ENCODE measurements at regions not wholly inside any gene's neighbourhood (a gene's known extent, or its start where the extent isn't known, plus 50 kb on each side); places are given as distances from the start of the nearest gene placed in this dataset.
"Not testable (repeated sequence)": the region's sequence is repeated elsewhere in the genome, so short reads cannot be mapped to it uniquely, and the experiment has no call there.

DNA sequence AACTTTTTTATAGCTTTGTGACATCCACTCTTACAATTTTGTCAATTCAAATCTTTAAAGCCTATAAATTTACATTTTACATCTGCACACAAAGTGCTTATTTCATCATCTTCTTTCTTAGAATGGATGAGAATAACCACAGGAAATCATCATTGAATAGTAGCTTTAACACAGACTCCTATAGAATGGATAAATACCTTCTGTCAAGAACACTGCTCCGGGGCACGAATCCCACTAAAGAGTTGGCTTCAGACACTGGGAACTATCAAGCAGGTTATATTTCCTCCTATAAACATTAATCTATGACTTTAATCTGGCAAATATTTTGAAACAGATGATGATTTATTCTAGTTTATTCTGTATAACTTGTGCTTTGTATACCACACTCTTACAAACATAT, 269.7 kb upstream of the TPK1 start:
- DNase-seq = no peak

DNA sequence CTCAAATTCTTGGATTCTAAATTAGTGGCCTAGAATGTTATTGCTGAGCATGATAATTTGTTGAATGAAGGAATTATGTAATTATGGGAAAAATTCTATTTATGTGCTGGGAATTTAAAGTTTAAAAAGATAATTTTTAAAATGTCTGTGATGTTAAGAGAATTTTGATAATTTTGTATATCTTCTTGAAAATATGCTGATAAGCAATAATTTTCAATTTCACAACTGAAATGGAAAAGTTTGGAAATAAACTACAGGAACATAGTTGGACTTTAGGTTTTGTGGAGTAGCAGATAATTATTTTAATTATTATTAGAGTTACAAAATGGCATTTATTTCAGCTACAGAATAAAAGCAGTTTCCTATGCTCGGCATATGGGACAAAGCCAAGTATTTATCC, 268.5 kb upstream of the TPK1 start:
- DNase-seq = no peak

DNA sequence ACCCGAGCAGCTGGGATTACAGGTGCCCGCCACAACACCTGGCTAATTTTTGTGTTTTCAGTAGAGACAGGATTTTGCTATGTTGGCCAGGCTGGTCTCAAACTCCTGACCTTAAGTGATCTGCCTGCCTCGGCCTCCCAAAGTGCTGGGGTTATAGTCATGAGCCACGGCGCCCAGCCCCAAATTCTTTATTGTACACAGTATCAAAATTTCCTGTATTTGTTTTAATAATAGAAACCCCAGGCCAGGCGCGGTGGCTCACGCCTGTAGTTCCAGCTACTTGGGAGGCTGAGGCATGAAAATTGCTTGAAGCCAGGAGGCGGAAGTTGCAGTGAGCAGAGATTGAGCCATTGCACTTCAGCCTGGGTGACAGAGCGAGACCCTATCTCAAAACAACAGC, 266.3 kb upstream of the TPK1 start:
- not testable (repeated sequence) for DNase-seq

DNA sequence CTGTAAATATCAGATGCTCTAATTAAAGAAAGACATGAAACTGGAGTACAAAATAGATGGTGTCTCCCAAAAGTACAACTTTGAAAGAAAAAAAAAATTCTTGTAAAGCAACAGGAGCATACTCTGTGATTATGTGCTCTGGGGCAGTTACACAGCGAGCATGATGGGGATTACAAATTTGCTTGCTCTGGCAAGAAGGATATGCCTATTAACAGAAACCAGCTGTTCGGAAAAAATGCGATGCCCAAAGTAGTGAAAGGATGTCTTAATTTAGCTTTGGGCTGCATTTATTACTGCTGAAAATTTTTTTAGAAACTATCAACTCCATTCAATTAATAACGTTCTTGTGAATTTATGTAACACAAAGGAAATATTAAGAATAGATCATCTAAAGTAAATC, 256.9 kb upstream of the TPK1 start:
- peak; percentile 23 to 38 for DNase-seq

DNA sequence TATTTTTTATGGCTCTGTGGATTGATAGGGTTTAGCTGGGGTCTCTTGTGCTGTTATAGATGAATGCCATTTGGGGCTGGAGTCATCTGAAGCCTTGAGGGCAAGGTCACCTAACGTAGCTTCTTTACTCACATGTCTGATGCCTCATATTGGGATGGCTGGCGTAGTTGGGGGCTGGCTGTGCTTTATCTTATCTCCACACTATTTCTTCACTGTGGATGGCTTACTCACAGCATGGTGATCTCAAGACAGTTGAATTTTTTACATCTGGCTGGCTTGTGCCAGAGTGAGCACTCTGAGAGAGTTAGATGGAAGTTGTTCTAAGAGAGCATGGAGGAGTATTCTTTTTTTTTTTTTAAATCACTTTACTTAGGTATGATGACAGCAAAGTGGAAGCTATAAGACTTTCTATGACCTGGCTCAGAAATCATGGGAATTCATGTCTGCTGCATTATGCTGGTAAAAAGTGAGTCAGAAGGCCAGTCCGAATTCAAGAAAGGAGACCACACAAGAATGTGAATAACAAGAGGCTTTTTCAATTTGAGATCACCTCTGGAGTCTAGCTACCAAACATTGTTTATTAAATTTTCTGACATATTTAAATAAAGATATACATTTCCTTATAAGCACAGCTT, 252.4 kb upstream of the TPK1 start:
- DNase-seq = no peak

DNA sequence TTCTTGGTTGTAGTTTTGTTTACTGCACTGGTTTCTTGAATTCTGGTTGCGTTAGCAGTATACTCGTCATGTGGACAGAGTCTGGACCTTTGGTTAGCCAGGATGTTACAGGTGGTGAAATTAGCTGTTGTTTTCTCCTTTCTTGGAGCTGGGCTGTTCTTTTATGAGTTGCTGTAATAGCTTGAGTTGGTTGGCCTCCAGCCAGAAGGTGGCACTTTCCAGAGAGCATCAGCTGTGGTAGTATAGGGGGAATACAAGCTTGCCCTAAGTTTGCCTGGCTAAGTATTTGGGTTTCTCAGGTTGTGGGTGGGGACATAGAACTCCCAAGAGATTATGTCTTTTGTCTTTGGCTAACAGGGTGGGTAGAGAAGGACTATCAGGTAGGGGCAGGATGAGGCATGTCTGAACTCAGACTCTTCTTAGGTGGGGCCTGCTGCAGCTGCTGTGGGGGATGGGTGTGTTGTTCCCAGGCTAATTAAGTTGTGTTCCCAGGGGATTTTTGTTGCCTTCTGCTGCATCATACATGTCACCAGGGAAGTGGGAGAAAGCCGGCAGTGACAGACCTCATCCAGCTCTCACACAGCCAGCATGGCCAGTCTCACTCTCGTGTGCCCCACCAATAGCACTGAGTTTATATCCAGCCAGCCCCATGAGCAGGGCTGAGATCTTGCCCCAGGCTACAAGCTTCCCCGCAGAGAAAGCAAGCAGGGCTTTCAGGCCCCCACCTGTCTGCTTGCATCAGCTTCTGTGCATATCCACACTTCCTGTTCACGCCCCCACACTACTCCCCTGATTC, 246.7 kb upstream of the TPK1 start:
- no peak for DNase-seq

DNA sequence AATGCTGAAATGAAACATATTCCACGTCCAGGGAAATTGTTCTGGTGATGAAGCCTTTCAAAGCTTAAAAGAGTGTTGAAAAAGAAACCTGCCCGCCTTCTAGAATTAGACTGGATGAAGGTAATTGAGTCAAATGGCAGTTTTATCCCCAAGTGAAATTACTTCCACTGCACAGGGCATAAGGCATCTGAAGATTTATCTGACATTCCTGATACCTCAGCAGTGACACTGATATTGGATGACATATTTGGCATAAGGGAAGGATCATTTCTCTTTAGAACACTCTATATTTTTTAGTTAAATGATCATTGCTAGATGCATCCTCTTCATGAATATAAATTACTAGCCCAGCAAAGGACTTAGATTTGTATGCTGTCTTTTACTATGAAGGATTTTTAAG, 229.6 kb upstream of the TPK1 start:
- no peak for DNase-seq

DNA sequence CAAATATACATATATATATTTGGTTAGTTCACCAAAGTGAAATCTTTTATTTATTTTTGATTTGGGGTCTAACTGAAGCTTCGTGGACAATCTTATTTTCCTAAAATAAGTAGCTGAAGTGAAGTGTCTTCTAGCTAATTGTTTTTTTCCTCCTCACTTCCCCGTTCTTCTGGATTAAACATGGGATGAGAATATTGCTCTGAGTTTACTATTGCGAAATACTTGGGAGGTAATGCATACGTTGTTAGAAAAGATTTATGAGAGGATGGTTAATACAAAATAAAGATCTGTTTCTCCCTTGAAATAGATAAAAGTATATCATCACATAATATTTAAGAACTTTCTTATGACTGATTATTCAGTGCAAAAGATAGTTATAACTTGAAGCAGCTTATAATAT, 228.3 kb upstream of the TPK1 start:
- no peak for DNase-seq

DNA sequence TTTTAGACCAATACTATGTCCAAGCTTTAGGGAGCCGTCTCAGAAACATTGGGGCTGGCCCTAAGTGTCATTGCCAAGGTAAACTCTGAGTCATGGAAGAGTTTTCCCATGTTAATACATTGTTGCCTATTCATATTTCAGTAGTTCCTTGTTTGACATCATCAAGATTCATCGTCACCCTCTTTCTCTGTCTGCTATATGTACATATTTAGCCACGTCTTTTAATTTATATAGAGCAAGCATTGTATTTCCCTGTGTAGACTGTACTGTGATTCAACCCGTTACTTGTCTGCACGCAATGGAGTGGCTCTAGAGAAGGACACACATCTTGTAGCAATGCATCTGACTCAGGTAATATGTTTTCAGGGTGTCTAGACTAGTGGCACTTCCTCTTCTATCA, 217.9 kb upstream of the TPK1 start:
- DNase-seq = no peak

DNA sequence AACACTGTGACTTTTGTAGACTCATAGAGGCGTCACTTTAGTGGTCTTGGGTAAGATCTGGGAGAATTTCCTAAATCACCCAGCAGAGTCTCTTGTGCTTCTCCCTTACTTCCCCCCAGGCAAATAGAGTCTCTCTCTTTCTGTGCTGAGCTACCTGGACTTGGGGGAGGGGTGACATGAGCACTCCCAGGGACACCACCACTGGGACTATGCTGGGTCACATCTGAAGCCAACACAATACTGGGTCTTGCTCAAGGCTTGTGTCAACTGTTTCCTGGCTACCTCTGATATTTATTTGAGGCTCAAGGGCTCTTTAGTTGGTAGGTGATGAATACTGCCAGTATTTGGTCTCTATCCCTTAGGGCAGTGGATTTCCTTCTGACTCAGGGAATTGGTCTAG, 214.6 kb upstream of the TPK1 start:
- DNase-seq = no peak

DNA sequence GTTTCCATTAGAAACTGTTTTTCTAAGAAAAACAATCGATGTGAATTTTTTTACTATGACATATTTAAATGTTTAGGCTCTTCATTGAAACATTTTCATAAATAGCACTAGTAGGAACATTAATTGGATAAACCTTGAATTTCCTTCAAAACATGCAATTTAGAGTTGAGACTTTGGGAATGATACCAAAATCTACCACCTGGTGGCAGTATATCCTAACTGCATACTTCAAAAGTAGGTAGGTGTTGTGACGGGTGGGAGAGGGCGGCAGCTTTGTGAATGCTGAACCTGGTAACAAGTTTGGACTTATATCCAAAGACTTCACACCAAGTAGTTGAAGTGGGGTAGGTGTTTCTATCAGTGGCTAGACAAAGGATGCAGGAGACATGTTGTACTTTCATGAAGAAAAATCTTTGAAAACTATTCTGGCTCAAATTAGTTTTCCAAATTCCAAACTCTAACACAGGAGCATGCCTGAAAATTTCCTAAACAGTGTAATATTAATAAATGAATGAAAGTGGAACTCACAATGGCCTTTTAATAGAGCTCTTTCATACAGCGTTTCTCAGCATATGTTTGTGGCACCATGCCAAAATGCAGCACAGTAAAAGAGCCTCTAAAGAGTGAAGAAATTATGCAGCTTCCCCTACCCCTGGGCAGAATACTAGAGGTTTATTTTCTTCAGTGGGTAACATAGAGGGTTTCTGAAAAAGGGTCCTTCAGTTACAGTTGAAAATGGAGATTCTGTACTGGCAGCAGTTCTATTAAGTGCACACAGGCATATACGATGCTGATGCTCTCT, 201.0 kb upstream of the TPK1 start:
- DNase-seq = peak; percentile 24 to 32

DNA sequence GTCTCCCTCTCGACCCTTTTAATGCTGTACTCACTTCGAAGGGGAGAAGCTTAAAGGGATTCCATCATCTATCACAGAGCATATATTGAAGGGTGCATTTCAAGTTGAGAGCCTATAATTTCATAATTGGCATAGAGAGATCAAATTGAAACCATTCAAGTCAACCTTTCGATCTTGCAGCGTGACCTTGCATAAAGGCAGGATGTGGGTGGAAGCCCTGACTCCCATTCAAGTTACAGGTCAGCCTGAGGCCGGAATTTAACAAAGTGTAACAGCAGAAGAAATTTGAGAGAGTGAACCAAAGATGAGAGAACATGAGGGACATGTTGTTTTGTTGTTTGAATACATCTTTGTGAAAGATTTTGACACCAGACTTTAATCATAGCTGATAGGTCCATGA, 195.3 kb upstream of the TPK1 start:
- no peak for DNase-seq

DNA sequence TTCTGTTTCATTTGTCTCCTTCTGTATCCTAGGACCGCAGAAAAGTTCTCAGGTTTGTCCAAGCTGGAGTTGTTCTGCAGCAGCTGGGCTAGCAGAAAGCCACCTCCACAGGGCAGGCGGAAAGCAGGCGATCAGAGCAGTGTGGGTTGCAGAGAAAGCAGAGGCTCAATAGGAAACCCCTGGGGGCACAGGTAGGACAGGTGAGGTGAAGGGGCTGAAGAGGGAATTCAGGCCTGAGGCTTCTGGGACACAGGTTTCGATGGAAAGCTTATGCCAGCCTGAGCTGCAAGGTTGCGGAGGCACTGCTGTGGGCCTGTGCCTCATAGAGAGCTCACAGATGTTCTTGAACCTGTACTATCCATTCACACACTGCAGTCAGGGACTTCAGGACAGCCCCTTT, 194.9 kb upstream of the TPK1 start:
- no peak for DNase-seq

DNA sequence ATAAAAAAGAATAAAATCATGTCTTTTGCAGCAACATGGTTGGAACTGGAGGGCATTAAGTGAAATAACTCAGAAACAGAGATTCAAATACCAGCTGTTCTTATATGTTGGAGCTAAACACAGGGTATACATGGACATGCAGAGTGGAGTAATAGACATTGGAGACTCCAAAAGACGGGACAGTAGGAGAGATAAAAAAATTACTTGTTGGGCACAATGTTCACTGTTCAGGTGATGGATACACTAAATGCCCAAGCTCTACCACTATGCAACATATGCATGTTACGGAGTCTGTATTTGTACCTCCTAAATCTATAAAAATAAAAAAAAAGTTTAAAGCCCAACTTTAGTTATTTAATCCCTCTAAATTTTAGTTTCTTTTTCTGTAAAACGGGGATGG, 184.6 kb upstream of the TPK1 start:
- no peak for DNase-seq

DNA sequence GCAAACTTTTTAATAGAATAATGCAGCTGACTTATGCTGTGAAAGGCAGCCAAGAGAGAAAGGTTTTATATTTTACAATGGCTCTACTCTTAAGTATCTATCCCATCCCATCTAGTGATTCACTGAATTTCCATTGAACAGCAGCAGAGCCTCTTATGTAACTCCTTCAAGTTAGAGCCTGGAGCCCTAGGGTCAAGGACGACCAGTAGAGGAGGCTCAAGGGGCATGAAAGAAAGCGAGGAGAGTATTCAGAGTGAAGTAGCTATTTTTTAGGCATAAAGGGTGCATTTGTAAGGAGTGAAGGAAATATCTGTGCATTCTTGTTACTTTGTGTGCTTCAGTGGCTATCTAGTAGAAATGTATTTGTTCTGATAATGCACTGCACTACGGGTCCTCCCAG, 180.2 kb upstream of the TPK1 start:
- peak in 1 of 2 donors; percentile 3 for DNase-seq

DNA sequence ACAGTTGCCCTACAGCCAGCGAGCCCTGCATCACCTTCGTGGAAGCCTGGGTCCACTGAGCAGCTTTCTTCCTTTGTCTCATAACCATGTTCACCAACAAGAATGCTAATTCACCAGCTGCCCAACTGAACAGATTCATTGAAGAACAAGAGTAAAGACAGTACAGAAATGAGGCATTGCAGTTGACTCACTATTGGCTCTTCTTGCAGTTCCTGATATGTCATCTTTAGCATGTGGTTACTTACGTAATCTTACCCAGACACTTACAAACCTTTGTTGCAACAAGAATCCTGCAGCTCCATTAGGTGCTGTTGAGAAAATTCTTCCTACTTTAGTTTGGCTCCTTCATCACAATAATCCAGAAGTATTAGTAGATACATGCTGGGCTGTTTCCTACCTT, 174.0 kb upstream of the TPK1 start:
- no peak for DNase-seq

DNA sequence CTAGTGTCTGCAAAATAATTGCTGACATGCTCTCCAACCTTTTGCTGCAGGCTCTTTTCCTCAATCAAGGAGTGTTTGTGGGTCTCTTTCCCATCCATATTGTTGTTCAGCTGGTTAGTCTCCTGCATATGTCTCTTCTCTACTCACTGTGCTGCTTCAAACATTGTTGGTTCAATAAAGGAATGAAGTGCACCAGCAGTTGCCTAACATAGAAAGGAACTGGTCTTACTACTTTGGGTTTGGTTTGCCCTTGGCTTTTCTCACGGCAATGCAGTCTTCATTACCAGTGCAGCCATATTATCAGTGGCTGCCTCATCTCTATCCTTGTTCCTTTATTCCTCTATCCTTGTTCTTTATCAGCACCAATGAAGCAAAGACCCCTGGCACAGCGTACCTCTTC, 169.7 kb upstream of the TPK1 start:
- DNase-seq = no peak

DNA sequence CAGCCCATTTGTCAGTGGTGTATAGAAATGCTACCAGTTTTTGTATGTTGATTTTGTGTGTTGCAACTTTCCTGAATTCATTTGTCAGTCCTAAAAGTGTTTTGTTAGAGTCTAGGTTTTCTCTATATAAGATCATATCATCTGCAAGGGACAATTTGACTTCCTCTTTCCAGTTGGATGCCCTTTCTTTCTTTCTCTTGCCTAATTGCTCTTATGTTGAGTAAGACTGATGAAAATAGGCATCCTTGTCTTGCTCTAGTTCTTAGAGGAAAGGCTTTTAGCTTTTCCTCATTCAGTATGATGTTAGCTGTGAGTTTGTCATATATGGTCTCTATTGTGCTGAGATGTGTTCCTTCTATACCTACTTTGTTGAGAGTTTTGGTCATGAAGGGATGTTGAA, 161.7 kb upstream of the TPK1 start:
- DNase-seq = no peak

DNA sequence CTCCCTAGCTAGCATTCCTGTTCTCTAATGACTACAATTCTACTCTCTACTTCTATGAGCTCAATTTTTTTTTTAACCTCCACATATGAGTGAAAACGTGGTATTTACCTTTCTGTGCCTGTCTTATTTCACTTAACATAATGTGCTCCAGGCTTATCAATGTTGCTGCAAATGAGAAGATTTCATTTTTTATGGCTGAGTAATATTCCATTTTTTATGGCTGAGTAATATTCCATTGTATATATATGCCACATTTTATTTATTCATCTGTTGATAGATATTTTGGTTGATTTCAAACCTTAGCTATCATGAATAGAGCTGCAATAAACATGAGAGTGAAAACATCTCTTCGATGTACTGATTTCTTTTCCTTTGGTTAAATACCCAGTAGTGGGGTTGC, 159.6 kb upstream of the TPK1 start:
- no peak for DNase-seq

DNA sequence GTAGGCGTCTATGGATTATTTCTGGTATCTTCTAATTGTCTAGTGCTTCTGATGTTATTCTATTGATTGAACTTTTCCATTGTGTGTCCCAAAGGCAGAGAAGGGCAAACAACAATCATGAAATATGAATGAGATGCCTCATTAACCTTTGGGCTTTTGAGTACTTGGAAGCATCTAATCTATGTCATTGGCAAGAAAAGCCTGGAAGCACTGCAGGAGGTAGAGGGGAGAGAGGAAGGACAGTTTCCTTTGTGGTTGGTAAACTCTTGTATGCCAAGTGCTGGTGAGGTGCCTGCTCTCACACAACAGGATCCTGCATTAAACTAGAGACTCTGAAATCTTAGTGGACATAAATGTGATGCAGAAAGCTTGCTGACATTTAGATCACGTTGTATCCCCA, 155.2 kb upstream of the TPK1 start:
- no peak for DNase-seq

DNA sequence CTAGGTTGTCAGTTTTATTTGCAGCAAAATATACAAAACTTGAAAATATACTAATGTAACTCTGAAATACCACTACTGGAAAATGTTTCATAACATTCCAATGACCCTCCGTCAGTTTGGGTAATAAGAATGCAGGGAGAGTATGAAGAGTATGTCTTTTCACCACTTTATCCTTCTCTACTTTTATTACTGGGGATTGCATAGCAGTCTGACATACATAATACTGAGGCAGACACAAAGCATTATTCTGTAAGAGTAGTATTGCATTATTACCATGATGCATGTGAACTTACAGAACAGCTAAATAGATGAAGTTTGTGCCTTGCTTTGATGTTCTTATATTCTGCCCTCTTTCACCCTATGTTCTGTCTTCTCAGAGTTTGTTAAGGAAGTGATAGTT, 151.8 kb upstream of the TPK1 start:
- no peak for DNase-seq

DNA sequence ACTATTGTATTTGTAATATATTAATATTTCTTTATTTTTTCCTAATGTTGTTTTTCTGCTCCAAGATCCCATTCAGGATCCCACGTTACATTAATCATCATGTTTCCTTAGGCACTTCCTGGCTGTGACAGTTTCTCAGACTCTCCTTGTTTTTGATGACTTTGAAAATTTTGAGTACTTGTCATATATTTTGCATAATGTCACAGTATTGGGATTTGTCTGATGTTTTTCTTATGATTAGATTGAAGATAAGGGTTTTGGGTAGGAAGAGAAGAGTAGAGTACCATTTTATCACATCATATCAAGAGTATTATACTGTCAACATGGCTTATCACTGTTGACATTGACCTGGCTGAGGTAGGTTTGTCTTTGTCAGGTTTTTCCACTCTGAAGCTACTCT, 146.3 kb upstream of the TPK1 start:
- DNase-seq = no peak

DNA sequence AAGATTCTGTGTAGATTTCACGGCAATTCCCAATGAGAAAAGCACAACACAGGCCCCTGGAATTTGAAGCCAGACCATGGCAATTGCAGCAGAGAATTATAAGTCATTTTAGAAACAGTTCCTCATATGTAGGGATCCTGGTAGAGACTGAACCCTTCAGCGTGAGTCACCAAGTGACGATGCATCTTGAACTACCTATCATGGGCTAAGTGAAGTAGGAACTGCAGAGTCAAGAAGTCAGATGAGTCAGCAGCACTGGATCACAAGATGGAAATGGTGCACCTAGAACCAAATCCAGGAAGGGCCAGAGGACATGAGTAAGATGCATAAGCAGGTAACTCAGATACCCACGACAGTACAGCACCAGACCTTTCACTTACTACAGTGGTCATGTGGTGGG, 140.0 kb upstream of the TPK1 start:
- DNase-seq = no peak

All from right lung (tissue), 2 donors.